Neuronal stem cell (in vitro differentiated cells): ENCODE measurements at regions not wholly inside any gene's neighbourhood (a gene's known extent, or its start where the extent isn't known, plus 50 kb on each side); places are given as distances from the start of the nearest gene placed in this dataset.

Source experiments
- DNase-seq: peaks from one replicate; pipeline ENCODE4 v3.0.0-alpha.2; 2013; ENCODE audit warnings: low spot score
- H2AFZ ChIP-seq: one replicate; pipeline ENCODE4 v1.6.1; 2013; ENCODE audit warnings: mild to moderate bottlenecking, low read length, inconsistent platforms
- H2AK5ac ChIP-seq: 2 replicates; pipeline ENCODE4 v1.6.1; 2013; ENCODE audit warnings: low read depth, mild to moderate bottlenecking, inconsistent platforms, low read length, moderate library complexity, mixed read lengths
- H2BK120ac ChIP-seq: 2 replicates; pipeline ENCODE4 v1.6.1; 2013; ENCODE audit warnings: low read depth, mild to moderate bottlenecking, inconsistent platforms, low read length, moderate library complexity, mixed read lengths
- H2BK12ac ChIP-seq: one replicate; pipeline ENCODE4 v1.6.1; 2013; ENCODE audit warnings: low read length, inconsistent platforms
- H2BK15ac ChIP-seq: 2 replicates; pipeline ENCODE4 v1.6.1; 2013; ENCODE audit warnings: mild to moderate bottlenecking, low read length, inconsistent platforms, mixed read lengths
- H2BK5ac ChIP-seq: one replicate; pipeline ENCODE4 v1.6.1; 2013; ENCODE audit warnings: inconsistent platforms, mild to moderate bottlenecking, low read length, moderate library complexity
- H3K14ac ChIP-seq: one replicate; pipeline ENCODE4 v1.6.1; 2013; ENCODE audit warnings: low read length, inconsistent platforms
- H3K18ac ChIP-seq: 2 replicates; pipeline ENCODE4 v1.6.1; 2013; ENCODE audit warnings: low read length, inconsistent platforms
- H3K23ac ChIP-seq: 2 replicates; pipeline ENCODE4 v1.6.1; 2013; ENCODE audit warnings: low read depth, mild to moderate bottlenecking, mixed read lengths, low read length, inconsistent platforms; ENCODE audit not compliant: poor library complexity
- H3K27ac ChIP-seq: replicated peaks from 3 replicates; pipeline ENCODE4 v1.5.1; 2013; ENCODE audit warnings: low read length, inconsistent platforms
- H3K27me3 ChIP-seq, 3 experiments: 2 replicates each; pipeline ENCODE4 v1.6.1; 2013; ENCODE audit warnings: low read length in 3 of 3, mild to moderate bottlenecking in 2 of 3, inconsistent platforms in 1 of 3, low read depth in 1 of 3, mixed read lengths in 1 of 3, moderate library complexity in 1 of 3; ENCODE audit not compliant: control insufficient read depth in 3 of 3, insufficient read depth in 3 of 3
- H3K36me3 ChIP-seq, 2 donors: replicated peaks in 1 of 2; 2 replicates each; pipeline ENCODE4 v1.6.1; 2013; ENCODE audit warnings: low read length in 2 of 2; ENCODE audit not compliant: control insufficient read depth in 2 of 2, insufficient read depth in 2 of 2
- H3K4ac ChIP-seq: 2 replicates; pipeline ENCODE4 v1.6.1; 2013; ENCODE audit warnings: inconsistent platforms, mild to moderate bottlenecking, low read length, moderate library complexity
- H3K4me1 ChIP-seq, 2 donors: 1 replicate in 1 of 2; 2 replicates in 1 of 2; pipeline ENCODE4 v1.6.1; 2013; ENCODE audit warnings: low read length in 2 of 2, low read depth in 1 of 2; ENCODE audit not compliant: control insufficient read depth in 2 of 2, insufficient read depth in 1 of 2
- H3K4me2 ChIP-seq: one replicate; pipeline ENCODE4 v1.6.1; 2013; ENCODE audit warnings: mild to moderate bottlenecking, low read length, inconsistent platforms; ENCODE audit not compliant: insufficient read depth, poor library complexity, severe bottlenecking
- H3K4me3 ChIP-seq, 2 donors: 2 replicates each; pipeline ENCODE4 v1.5.1; 2013; ENCODE audit warnings: low read length in 2 of 2, mild to moderate bottlenecking in 2 of 2, inconsistent platforms in 1 of 2, moderate library complexity in 1 of 2
- H3K79me1 ChIP-seq: one replicate; pipeline ENCODE4 v1.6.1; 2013; ENCODE audit warnings: low read depth, mild to moderate bottlenecking, inconsistent platforms, low read length, moderate library complexity
- H3K9ac ChIP-seq: one replicate; pipeline ENCODE4 v1.6.1; 2013; ENCODE audit warnings: mild to moderate bottlenecking, low read depth, low read length, inconsistent platforms; ENCODE audit not compliant: poor library complexity
- H3K9me3 ChIP-seq, 2 donors: replicated peaks in 1 of 2; 2 replicates each; pipeline versions ENCODE3 to v1.6.1; 2013; ENCODE audit warnings: low read length in 2 of 2, mild to moderate bottlenecking in 2 of 2, inconsistent platforms in 1 of 2, low read depth in 1 of 2, mixed read lengths in 1 of 2, moderate library complexity in 1 of 2; ENCODE audit not compliant: control insufficient read depth in 2 of 2, insufficient read depth in 1 of 2
- H4K8ac ChIP-seq: one replicate; pipeline ENCODE4 v1.6.1; 2013; ENCODE audit warnings: low read depth, mild to moderate bottlenecking, inconsistent platforms, low read length, moderate library complexity
- H4K91ac ChIP-seq: one replicate; pipeline ENCODE4 v1.6.1; 2013; ENCODE audit warnings: low read length, low read depth, mild to moderate bottlenecking, inconsistent platforms; ENCODE audit not compliant: poor library complexity
- whole genome bisulfite sequencing, 2 donors: extraction: QIAGEN DNeasy Blood & Tissue Kit; methylation state at CpG; one replicate each; pipeline ENCODE4 v1.1.7; 2013; ENCODE audit warnings: missing lambda C conversion rate in 2 of 2, mixed read lengths in 1 of 2; ENCODE audit not compliant: insufficient read length in 2 of 2, insufficient replicate concordance in 1 of 2; ENCODE audit errors: extremely low coverage in 2 of 2; 5-methylcytosine and 5-hydroxymethylcytosine counted together

DNA sequence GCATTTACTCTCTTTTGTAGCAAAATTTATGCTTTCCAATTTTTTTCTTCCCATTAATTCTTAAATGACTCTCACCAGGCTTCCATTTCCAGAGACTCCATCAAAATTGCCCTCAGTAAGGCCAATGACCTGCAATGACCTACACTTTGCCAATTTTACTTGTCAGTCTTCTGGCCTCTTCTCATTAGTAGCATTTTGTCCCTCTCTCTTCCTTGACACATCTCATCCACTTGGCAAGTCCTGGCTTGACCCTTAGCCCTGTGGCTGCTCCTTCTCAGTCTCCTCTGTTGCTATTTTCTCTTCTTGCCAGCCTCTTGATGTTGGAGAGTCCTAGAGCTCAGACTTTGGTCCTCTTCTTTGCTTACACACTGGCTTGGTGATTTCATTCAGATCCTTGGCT lies 166.1 kb upstream of the MTPN start:
- Histone ChIP-seq H2BK12ac (no peak overlapping the region), H2BK15ac (no peak overlapping the region), H2AFZ (no peak overlapping the region), H3K14ac (no peak overlapping the region), H3K4me2 (no peak overlapping the region), H3K18ac (no peak overlapping the region), H3K36me3 (no peaks in the 10 kb centered on the region), H3K4ac (no peak overlapping the region), H3K9ac (no peak overlapping the region), H2AK5ac (no peak overlapping the region), H3K79me1 (no peaks in the 10 kb centered on the region), H3K27ac (no peak overlapping the region), H3K27me3 (no peaks in the 10 kb centered on the region), H2BK5ac (no peak overlapping the region), H4K8ac (no peak overlapping the region), H3K23ac (no peak overlapping the region), H4K91ac (no peak overlapping the region), H2BK120ac (no peak overlapping the region), H3K9me3 (no peaks in the 10 kb centered on the region), H3K4me1 (peaks cover 0 to 7% of the 10 kb centered on the region in 2 donors), H3K4me3 (no peak overlapping the region)
- no peak for DNase-seq

- no peak for DNase-seq
- Histone ChIP-seq H3K9me3 (no peaks in the 10 kb centered on the region), H3K79me1 (no peaks in the 10 kb centered on the region), H3K14ac (no peak overlapping the region), H3K18ac (no peak overlapping the region), H4K91ac (no peak overlapping the region), H3K23ac (no peak overlapping the region), H3K9ac (no peak overlapping the region), H4K8ac (no peak overlapping the region), H2BK15ac (no peak overlapping the region), H2BK5ac (no peak overlapping the region), H2BK12ac (no peak overlapping the region), H3K4me3 (no peak overlapping the region), H3K27me3 (no peaks in the 10 kb centered on the region), H3K4ac (no peak overlapping the region), H2BK120ac (no peak overlapping the region), H3K4me1 (peaks cover 0 to 7% of the 10 kb centered on the region in 2 donors), H2AFZ (no peak overlapping the region), H3K27ac (no peak overlapping the region), H3K36me3 (no peaks in the 10 kb centered on the region), H3K4me2 (no peak overlapping the region), H2AK5ac (no peak overlapping the region)
- WGBS, 2 donors: no CpG with 5 or more reads among the region's 2 CpGs
Observed at GRCh38 chr7:136142583-136142982, 165.4 kb upstream of the MTPN start.

- DNase-seq: no peak
- no peak overlapping the region for H3K14ac ChIP-seq
Observed at GRCh38 chr7:136140469-136140868, 163.3 kb upstream of the MTPN start.

DNA sequence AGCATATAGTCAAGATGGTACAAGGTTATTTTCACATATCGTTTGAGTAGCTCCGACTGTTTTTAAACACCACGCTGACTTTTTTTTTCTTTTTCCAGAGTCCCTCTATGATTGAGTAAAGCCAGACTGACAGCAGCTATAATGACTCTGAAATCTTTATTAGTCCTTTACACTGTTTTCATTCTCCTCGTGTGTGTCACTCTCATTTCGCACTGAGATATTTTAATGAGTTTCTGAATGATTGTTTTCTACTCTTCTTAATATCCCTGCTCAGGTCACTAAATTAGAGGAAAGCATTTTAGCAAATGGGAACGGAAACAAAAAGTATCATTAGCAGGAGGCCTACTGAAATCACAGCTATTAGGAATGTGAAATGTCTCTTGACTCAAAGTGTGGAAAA lies 162.3 kb upstream of the MTPN start:
- Histone ChIP-seq H2AFZ (no peak overlapping the region), H2AK5ac (no peak overlapping the region), H3K18ac (no peak overlapping the region), H2BK5ac (no peak overlapping the region), H3K23ac (no peak overlapping the region), H3K79me1 (no peaks in the 10 kb centered on the region), H3K27me3 (no peaks in the 10 kb centered on the region), H3K4me2 (no peak overlapping the region), H3K14ac (no peak overlapping the region), H3K4ac (no peak overlapping the region), H3K9me3 (no peaks in the 10 kb centered on the region), H4K8ac (no peak overlapping the region), H3K27ac (no peak overlapping the region), H4K91ac (no peak overlapping the region), H2BK12ac (no peak overlapping the region), H2BK15ac (no peak overlapping the region), H3K9ac (no peak overlapping the region), H3K4me1 (peaks cover 5 to 16% of the 10 kb centered on the region in 2 donors), H2BK120ac (no peak overlapping the region), H3K36me3 (no peaks in the 10 kb centered on the region), H3K4me3 (no peak overlapping the region)
- no peak for DNase-seq
- WGBS, 2 donors: no CpG with 5 or more reads among the region's 6 CpGs

More at GRCh38 chr7:136140469-136140868, 163.3 kb upstream of the MTPN start:
- Histone ChIP-seq H2BK120ac (no peak overlapping the region), H2BK5ac (no peak overlapping the region), H3K4me1 (peaks cover 5 to 13% of the 10 kb centered on the region in 2 donors), H2AFZ (no peak overlapping the region), H4K8ac (no peak overlapping the region), H3K27ac (no peak overlapping the region), H3K9ac (no peak overlapping the region), H2BK12ac (no peak overlapping the region), H2AK5ac (no peak overlapping the region), H3K36me3 (no peaks in the 10 kb centered on the region), H3K27me3 (no peaks in the 10 kb centered on the region), H3K4ac (no peak overlapping the region), H3K18ac (no peak overlapping the region), H4K91ac (no peak overlapping the region), H3K4me3 (no peak overlapping the region), H2BK15ac (no peak overlapping the region), H3K79me1 (no peaks in the 10 kb centered on the region), H3K9me3 (no peaks in the 10 kb centered on the region), H3K23ac (no peak overlapping the region), H3K4me2 (no peak overlapping the region)
- WGBS, 2 donors: no CpG with 5 or more reads among the region's 3 CpGs
